Neural progenitor cell (in vitro differentiated cells): ENCODE measurements at regions not wholly inside any gene's neighbourhood (a gene's known extent, or its start where the extent isn't known, plus 50 kb on each side); places are given as distances from the start of the nearest gene placed in this dataset.

ENCODE experiments used
- DNase-seq: peaks from one replicate; pipeline ENCODE4 v3.0.0-alpha.2; 2016; ENCODE audit warnings: low spot score
- H2AFZ ChIP-seq: fragments of 200-600 bp; sonication (generic); replicated peaks from 2 replicates; pipeline ENCODE4 v1.6.1; 2016; ENCODE audit warnings: antibody characterized with exemption
- H3F3A ChIP-seq: fragments of 200-600 bp; sonication (generic); 2 replicates; pipeline ENCODE4 v1.6.1; 2016; ENCODE audit warnings: antibody characterized with exemption, low read depth
- H3K27ac ChIP-seq: fragments of 200-600 bp; sonication (generic); 2 replicates; pipeline ENCODE4 v1.5.1; 2016; ENCODE audit warnings: mild to moderate bottlenecking
- H3K27me3 ChIP-seq: fragments of 200-600 bp; sonication (generic); 2 replicates; pipeline ENCODE4 v1.6.1; 2016; ENCODE audit warnings: mild to moderate bottlenecking, moderate library complexity
- H3K36me3 ChIP-seq: fragments of 200-600 bp; sonication (generic); 2 replicates; pipeline ENCODE4 v1.5.1; 2016
- H3K4me1 ChIP-seq: fragments of 200-600 bp; sonication (generic); 2 replicates; pipeline ENCODE4 v1.6.1; 2016; ENCODE audit warnings: mixed run types
- H3K4me2 ChIP-seq: fragments of 200-600 bp; sonication (generic); 2 replicates; pipeline ENCODE4 v1.6.1; 2016
- H3K4me3 ChIP-seq: fragments of 200-600 bp; sonication (generic); 2 replicates; pipeline ENCODE4 v1.5.1; 2016
- H3K79me2 ChIP-seq: fragments of 200-600 bp; sonication (generic); 2 replicates; pipeline ENCODE4 v1.6.1; 2016; ENCODE audit warnings: low read depth
- H3K9ac ChIP-seq: fragments of 200-600 bp; sonication (generic); 2 replicates; pipeline ENCODE4 v1.6.1; 2016
- H3K9me3 ChIP-seq: fragments of 200-600 bp; sonication (generic); 2 replicates; pipeline ENCODE4 v1.5.1; 2016; ENCODE audit warnings: low read depth
- H4K20me1 ChIP-seq: fragments of 200-600 bp; sonication (generic); 2 replicates; pipeline ENCODE4 v1.6.1; 2016; ENCODE audit warnings: low read depth
- H3K27ac Mint-ChIP-seq: 3 replicates; pipeline ENCODE4 v1.8.0; 2021; ENCODE audit warnings: mixed read lengths
- H3K27me3 Mint-ChIP-seq: 2 replicates; pipeline ENCODE4 v1.8.0; 2022; ENCODE audit warnings: low read depth, mild to moderate bottlenecking, inconsistent platforms, moderate library complexity, mixed read lengths; ENCODE audit not compliant: insufficient read depth
- H3K36me3 Mint-ChIP-seq: 3 replicates; pipeline ENCODE4 v1.8.0; 2021; ENCODE audit warnings: mixed read lengths
- H3K4me1 Mint-ChIP-seq: 3 replicates; pipeline ENCODE4 v1.8.0; 2021; ENCODE audit warnings: mixed read lengths
- H3K4me3 Mint-ChIP-seq: 3 replicates; pipeline ENCODE4 v1.8.0; 2021; ENCODE audit warnings: mild to moderate bottlenecking, moderate library complexity, mixed read lengths
- H3K9me3 Mint-ChIP-seq: 3 replicates; pipeline ENCODE4 v1.8.0; 2020; ENCODE audit warnings: mixed read lengths
- CTCF ChIP-seq: fragments of 200-600 bp; sonication (generic); IDR thresholded peaks from 2 replicates; pipeline ENCODE4 v1.5.1; 2017; ENCODE audit warnings: antibody characterized with exemption, mild to moderate bottlenecking
- EZH2 ChIP-seq: fragments of 200-600 bp; sonication (generic); IDR thresholded peaks from 2 replicates; pipeline ENCODE4 v1.6.1; 2017; ENCODE audit warnings: antibody characterized with exemption, mild to moderate bottlenecking, moderate library complexity
- EZH2phosphoT487 ChIP-seq: fragments of 200-600 bp; sonication (generic); IDR thresholded peaks from 2 replicates; pipeline ENCODE4 v1.6.1; 2017; ENCODE audit warnings: antibody characterized with exemption

- Histone ChIP-seq H3K4me2 (no peak overlapping the region), H3K79me2 (no peaks in the 10 kb centered on the region), H3K4me3 (no peak overlapping the region), H3F3A (no peaks in the 10 kb centered on the region), H3K27ac (no peak overlapping the region), H3K36me3 (no peaks in the 10 kb centered on the region), H3K27me3 (no peaks in the 10 kb centered on the region), H3K9ac (no peak overlapping the region), H3K4me1 (no peaks in the 10 kb centered on the region), H2AFZ (no peak overlapping the region), H4K20me1 (no peaks in the 10 kb centered on the region), H3K9me3 (no peaks in the 10 kb centered on the region)
- no peaks in the 10 kb centered on the region for H3K4me1 Mint-ChIP-seq
- no peaks in the 10 kb centered on the region for H3K36me3 Mint-ChIP-seq
- TF ChIP-seq EZH2phosphoT487, result no peak
- no peak for TF ChIP-seq EZH2
- no peak for TF ChIP-seq CTCF
- peaks cover 4% of the 10 kb centered on the region for H3K9me3 Mint-ChIP-seq
- peaks cover 4% of the 10 kb centered on the region for H3K27me3 Mint-ChIP-seq
- H3K27ac Mint-ChIP-seq, result no peak overlapping the region
- no peak overlapping the region for H3K4me3 Mint-ChIP-seq
- DNase-seq, result no peak
Measured at GRCh38 chr17:27391427-27391826, 64.8 kb upstream of the KSR1 start.

GRCh38 chr17:27396045-27396444 is 60.2 kb upstream of the KSR1 start:
- no peaks in the 10 kb centered on the region for H3K36me3 Mint-ChIP-seq
- DNase-seq, result no peak
- Histone ChIP-seq H3K36me3 (no peaks in the 10 kb centered on the region), H3K27ac (no peak overlapping the region), H3K4me1 (no peaks in the 10 kb centered on the region), H4K20me1 (no peaks in the 10 kb centered on the region), H3K27me3 (no peaks in the 10 kb centered on the region), H3K9me3 (no peaks in the 10 kb centered on the region), H2AFZ (no peak overlapping the region), H3K9ac (no peak overlapping the region), H3K4me3 (no peak overlapping the region), H3K79me2 (no peaks in the 10 kb centered on the region), H3F3A (no peaks in the 10 kb centered on the region), H3K4me2 (no peak overlapping the region)
- peaks cover 4% of the 10 kb centered on the region for H3K27me3 Mint-ChIP-seq
- TF ChIP-seq EZH2, result no peak
- TF ChIP-seq EZH2phosphoT487, result no peak
- no peak overlapping the region for H3K4me3 Mint-ChIP-seq
- no peaks in the 10 kb centered on the region for H3K4me1 Mint-ChIP-seq
- H3K27ac Mint-ChIP-seq, result no peak overlapping the region
- H3K9me3 Mint-ChIP-seq, result peaks cover 4% of the 10 kb centered on the region

DNA sequence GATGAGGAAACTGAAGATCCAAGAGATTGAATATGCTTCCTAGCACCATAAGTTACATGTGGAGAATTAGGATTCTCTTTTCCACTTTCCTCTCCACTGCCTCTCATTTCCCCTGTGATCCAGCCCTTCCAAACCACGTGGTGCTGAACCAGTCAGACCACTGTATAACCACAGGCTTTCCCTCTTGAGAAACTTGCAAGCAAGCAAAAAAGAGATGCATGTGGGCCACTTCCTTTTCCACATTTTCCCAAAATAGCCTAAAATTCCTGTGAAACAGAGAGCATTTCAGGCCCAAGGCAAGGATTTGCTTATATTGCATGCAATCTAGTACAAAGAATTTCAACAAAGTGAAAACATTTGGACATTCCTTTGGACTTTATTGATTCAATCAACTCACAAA is 59.3 kb upstream of the KSR1 start:
- H3K9me3 ChIP-seq, result no peaks in the 10 kb centered on the region
- Mint-ChIP-seq H3K27me3 (peaks cover 6% of the 10 kb centered on the region), H3K36me3 (no peaks in the 10 kb centered on the region), H3K4me1 (no peaks in the 10 kb centered on the region), H3K4me3 (no peak overlapping the region), H3K9me3 (peaks cover 4% of the 10 kb centered on the region), H3K27ac (no peak overlapping the region)
- no peak overlapping the region for H3K27ac ChIP-seq
- H3K4me3 ChIP-seq, result no peak overlapping the region
- no peak overlapping the region for H3K9ac ChIP-seq
- H4K20me1 ChIP-seq, result no peaks in the 10 kb centered on the region
- H2AFZ ChIP-seq, result no peak overlapping the region
- H3K79me2 ChIP-seq, result no peaks in the 10 kb centered on the region
- H3F3A ChIP-seq, result no peaks in the 10 kb centered on the region
- no peak for DNase-seq
- H3K4me2 ChIP-seq, result no peak overlapping the region
- no peaks in the 10 kb centered on the region for H3K4me1 ChIP-seq
- H3K36me3 ChIP-seq, result no peaks in the 10 kb centered on the region
- H3K27me3 ChIP-seq, result no peaks in the 10 kb centered on the region
- TF ChIP-seq CTCF (no peak), EZH2phosphoT487 (no peak), EZH2 (no peak)

DNA sequence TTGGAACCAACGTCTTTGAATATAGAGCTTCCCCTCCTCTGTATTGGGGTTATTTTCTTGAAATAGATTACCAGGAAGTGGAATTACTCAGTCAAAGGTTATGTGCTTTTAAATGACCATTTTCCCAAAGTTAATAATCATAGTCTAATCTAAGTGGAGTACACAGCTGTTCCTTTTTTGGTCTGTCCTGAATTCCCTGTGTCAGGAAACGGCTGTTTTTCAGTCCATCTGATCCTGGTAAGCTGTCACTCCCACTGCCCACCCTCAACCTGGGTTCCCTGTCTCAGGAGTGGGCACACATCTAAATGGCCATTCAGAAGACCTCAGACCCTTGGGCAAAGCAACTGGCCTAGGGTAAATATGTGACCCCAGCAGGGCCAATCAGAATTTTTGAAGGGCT is 57.6 kb upstream of the KSR1 start:
- Mint-ChIP-seq H3K36me3 (no peaks in the 10 kb centered on the region), H3K27me3 (peaks cover 6% of the 10 kb centered on the region), H3K27ac (no peak overlapping the region), H3K4me1 (peaks cover 6% of the 10 kb centered on the region), H3K9me3 (peaks cover 4% of the 10 kb centered on the region), H3K4me3 (no peak overlapping the region)
- Histone ChIP-seq H3K9me3 (no peaks in the 10 kb centered on the region), H3K36me3 (no peaks in the 10 kb centered on the region), H3K4me2 (no peak overlapping the region), H3K9ac (no peak overlapping the region), H4K20me1 (no peaks in the 10 kb centered on the region), H3K27me3 (no peaks in the 10 kb centered on the region), H3K4me1 (no peaks in the 10 kb centered on the region), H3F3A (no peaks in the 10 kb centered on the region), H3K27ac (no peak overlapping the region), H3K4me3 (no peak overlapping the region), H3K79me2 (no peaks in the 10 kb centered on the region), H2AFZ (no peak overlapping the region)
- no peak for TF ChIP-seq EZH2
- no peak for TF ChIP-seq CTCF
- TF ChIP-seq EZH2phosphoT487, result no peak
- DNase-seq, result no peak
